ENCODE measurements at regions not wholly inside any gene's neighbourhood (a gene's known extent, or its start where the extent isn't known, plus 50 kb on each side); places are given as distances from the start of the nearest gene placed in this dataset.

DNA sequence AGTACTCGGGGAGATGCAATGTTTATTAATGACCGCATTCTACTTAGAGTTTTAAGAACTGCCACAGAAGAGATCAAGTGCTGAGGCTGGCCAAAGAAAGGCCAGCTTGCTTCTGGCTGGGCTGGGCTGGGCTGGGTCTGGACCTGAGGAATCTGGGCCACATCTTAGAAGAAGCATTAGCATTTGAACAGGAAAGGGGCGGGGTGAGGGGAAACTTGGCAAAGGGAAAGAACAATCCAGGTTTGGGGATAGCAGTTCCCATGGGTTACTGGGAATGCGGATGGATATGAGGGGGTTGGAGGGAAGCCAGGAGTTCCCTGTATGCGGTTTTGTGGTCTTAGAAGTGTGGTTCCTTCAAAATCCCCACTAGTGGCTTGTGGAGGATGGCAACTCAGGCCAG, 83.3 kb downstream of the CLDN34 start:
- TF ChIP-seq CTCF (IDR thresholded peaks at IDR 0.05) (no peak), EZH2 (IDR thresholded peaks at IDR 0.05; ENCODE audit: borderline replicate concordance, insufficient read depth, low read depth, low read length, poor library complexity, severe bottlenecking) (no peak)

Measured in B cell (primary cell).